ENCODE measurements at regions not wholly inside any gene's neighbourhood (a gene's known extent, or its start where the extent isn't known, plus 50 kb on each side); places are given as distances from the start of the nearest gene placed in this dataset.

- Histone ChIP-seq H3K4me3 (ENCODE audit: low read depth, low read length) (no peak overlapping the region), H3K4me1 (peaks cover 27% of the 10 kb centered on the region), H3K27me3 (replicated peaks; ENCODE audit: control insufficient read depth, insufficient read depth, low read length) (no peaks in the 10 kb centered on the region), H3K36me3 (ENCODE audit: control insufficient read depth, insufficient read depth, low read length) (no peaks in the 10 kb centered on the region), H3K9me3 (0 out of 2 replicates have a peak, but pooled peaks cover 3% of the 10 kb centered on the region)
- no peaks in the 10 kb centered on the region for H3K9me3 Mint-ChIP-seq (ENCODE audit: unreplicated experiment)
- POLR2A ChIA-PET = no interaction called here
- CTCF ChIA-PET = interaction anchor here (0.8 kb wide), 1 partner anchor 413 kb away, joined by 3 read pairs; no protein-coding TSS in a partner anchor
- H3K4me1 Mint-ChIP-seq (ENCODE audit: low read depth, unreplicated experiment) = no peaks in the 10 kb centered on the region
- no TSS peak for BruUV-seq (replicated peaks)
- DNase-seq = no peak
- TF ChIP-seq CTCF (IDR thresholded peaks at IDR 0.05; ENCODE audit: insufficient read depth in 1 of 2, low read depth in 1 of 2, low read length in 1 of 2, severe bottlenecking in 1 of 2, unreplicated experiment in 1 of 2) = no peak
- H3K27me3 Mint-ChIP-seq (ENCODE audit: insufficient read depth, unreplicated experiment) = no peaks in the 10 kb centered on the region
- intact Hi-C loops (cut with micrococcal nuclease; ENCODE audit: unreplicated experiment) = no loop called here
- H3K27ac Mint-ChIP-seq (ENCODE audit: unreplicated experiment) = no peak overlapping the region
- H3K4me3 Mint-ChIP-seq (ENCODE audit: unreplicated experiment) = no peak overlapping the region
- H3K36me3 Mint-ChIP-seq (ENCODE audit: insufficient read depth, unreplicated experiment) = no peaks in the 10 kb centered on the region
Measured at GRCh38 chr3:102098130-102098885, 249.0 kb downstream of the NFKBIZ start.

- BruUV-seq (replicated peaks) = no TSS peak
Measured at GRCh38 chr3:102099913-102100312, 250.6 kb downstream of the NFKBIZ start.

GRCh38 chr3:102102394-102102793, 253.1 kb downstream of the NFKBIZ start:
- H3K4me3 ChIP-seq (ENCODE audit: low read depth, low read length) = no peak overlapping the region
- DNase-seq = no peak
- H3K27me3 ChIP-seq (replicated peaks; ENCODE audit: control insufficient read depth, insufficient read depth, low read length) = no peaks in the 10 kb centered on the region
- no peaks in the 10 kb centered on the region for H3K36me3 Mint-ChIP-seq (ENCODE audit: insufficient read depth, unreplicated experiment)
- H3K36me3 ChIP-seq (ENCODE audit: control insufficient read depth, insufficient read depth, low read length) = no peaks in the 10 kb centered on the region
- no peaks in the 10 kb centered on the region for H3K9me3 Mint-ChIP-seq (ENCODE audit: unreplicated experiment)
- intact Hi-C loops (cut with micrococcal nuclease; ENCODE audit: unreplicated experiment) = no loop called here
- no TSS peak for BruUV-seq (replicated peaks)
- H3K27ac Mint-ChIP-seq (ENCODE audit: unreplicated experiment) = no peak overlapping the region
- CTCF ChIA-PET = no interaction called here
- no peak for TF ChIP-seq CTCF (IDR thresholded peaks at IDR 0.05; ENCODE audit: insufficient read depth in 1 of 2, low read depth in 1 of 2, low read length in 1 of 2, severe bottlenecking in 1 of 2, unreplicated experiment in 1 of 2)
- H3K4me1 Mint-ChIP-seq (ENCODE audit: low read depth, unreplicated experiment) = no peaks in the 10 kb centered on the region
- POLR2A ChIA-PET = no interaction called here
- no peaks in the 10 kb centered on the region for H3K27me3 Mint-ChIP-seq (ENCODE audit: insufficient read depth, unreplicated experiment)
- no peak overlapping the region for H3K4me3 Mint-ChIP-seq (ENCODE audit: unreplicated experiment)
- H3K9me3 ChIP-seq = no peaks in the 10 kb centered on the region; the same call in 1 of the 2 replicates
- no peaks in the 10 kb centered on the region for H3K4me1 ChIP-seq

More at GRCh38 chr3:102099913-102100312, 250.6 kb downstream of the NFKBIZ start:
- intact Hi-C loops (cut with micrococcal nuclease; ENCODE audit: unreplicated experiment) = no loop called here
- H3K27me3 Mint-ChIP-seq (ENCODE audit: insufficient read depth, unreplicated experiment) = no peaks in the 10 kb centered on the region
- Histone ChIP-seq H3K4me3 (ENCODE audit: low read depth, low read length) (no peak overlapping the region), H3K4me1 (peaks cover 11% of the 10 kb centered on the region), H3K36me3 (ENCODE audit: control insufficient read depth, insufficient read depth, low read length) (no peaks in the 10 kb centered on the region), H3K27me3 (replicated peaks; ENCODE audit: control insufficient read depth, insufficient read depth, low read length) (no peaks in the 10 kb centered on the region), H3K9me3 (no peaks in the 10 kb centered on the region)
- no peak overlapping the region for H3K4me3 Mint-ChIP-seq (ENCODE audit: unreplicated experiment)
- no peaks in the 10 kb centered on the region for H3K9me3 Mint-ChIP-seq (ENCODE audit: unreplicated experiment)
- no peaks in the 10 kb centered on the region for H3K36me3 Mint-ChIP-seq (ENCODE audit: insufficient read depth, unreplicated experiment)
- DNase-seq = no peak
- TF ChIP-seq CTCF (IDR thresholded peaks at IDR 0.05; ENCODE audit: insufficient read depth in 1 of 2, low read depth in 1 of 2, low read length in 1 of 2, severe bottlenecking in 1 of 2, unreplicated experiment in 1 of 2) = no peak
- ChIA-PET POLR2A (no interaction called here), CTCF (no interaction called here)
- H3K4me1 Mint-ChIP-seq (ENCODE audit: low read depth, unreplicated experiment) = no peaks in the 10 kb centered on the region
- H3K27ac Mint-ChIP-seq (ENCODE audit: unreplicated experiment) = no peak overlapping the region

Data from Caco-2 (cell line).